A549 (cell line): ENCODE measurements at regions not wholly inside any gene's neighbourhood (a gene's known extent, or its start where the extent isn't known, plus 50 kb on each side); places are given as distances from the start of the nearest gene placed in this dataset.

ENCODE experiments used
- CEBPB ChIP-seq, 2 experiments: fragments of >200 bp in 1 of 2; sonication (Bioruptor Twin) in 1 of 2; formaldehyde crosslinking in 1 of 2; IDR thresholded peaks; 2 replicates each; pipeline ENCODE4 v1.6.1; 2012 to 2016
- EHMT2 ChIP-seq: fragments of 200-600 bp; sonication (generic); IDR thresholded peaks from 2 replicates; pipeline ENCODE4 v1.6.1; 2016; ENCODE audit warnings: antibody characterized with exemption, low read depth, mild to moderate bottlenecking, moderate library complexity
- EP300 ChIP-seq, 2 experiments: fragments of >200 bp; sonication (Bioruptor Twin); formaldehyde crosslinking; IDR thresholded peaks; 2 replicates in 1 of 2; 3 replicates in 1 of 2; pipeline ENCODE4 v1.6.1; 2016 to 2017
- KDM5A ChIP-seq: fragments of 200-600 bp; sonication (generic); IDR thresholded peaks from 2 replicates; pipeline ENCODE4 v1.6.1; 2016; ENCODE audit warnings: antibody characterized with exemption, mild to moderate bottlenecking
- MAZ ChIP-seq: fragments of 150-350 bp; IDR thresholded peaks from 2 replicates; pipeline ENCODE4 v1.6.1; 2014; ENCODE audit warnings: antibody characterized with exemption, low read depth, low read length, borderline replicate concordance
- NR3C1 ChIP-seq: fragments of >200 bp; sonication (Bioruptor Twin); formaldehyde crosslinking; IDR thresholded peaks from 3 replicates; pipeline ENCODE4 v1.6.1; 2017
- POLR2A ChIP-seq: IDR thresholded peaks from 2 replicates; pipeline ENCODE4 v1.6.1; 2012; ENCODE audit warnings: mild to moderate bottlenecking, low read length
- RAD21 ChIP-seq, 2 experiments: fragments of >200 bp in 1 of 2; sonication (Bioruptor Twin) in 1 of 2; formaldehyde crosslinking in 1 of 2; IDR thresholded peaks in 1 of 2; conservative IDR thresholded peaks in 1 of 2; 2 replicates in 1 of 2; 3 replicates in 1 of 2; pipeline ENCODE4 v1.6.1; 2012 to 2018; ENCODE audit warnings: inconsistent platforms in 1 of 2
- TF ChIP-seq, protein P1 (sequence below): fragments of >200 bp; sonication (Bioruptor Twin); formaldehyde crosslinking; IDR thresholded peaks from 3 replicates; pipeline ENCODE4 v1.5.1; 2016
- TF ChIP-seq, protein P2 (sequence below): fragments of 450-650 bp; IDR thresholded peaks from 2 replicates; pipeline ENCODE4 v1.6.1; 2014; ENCODE audit warnings: antibody characterized with exemption
- TF ChIP-seq, protein P3 (sequence below): fragments of 250-450 bp; sonication (Bioruptor Pico); IDR thresholded peaks from 2 replicates; pipeline ENCODE4 v1.5.0; 2021; ENCODE audit warnings: mild to moderate bottlenecking, moderate library complexity, borderline replicate concordance

DNA sequence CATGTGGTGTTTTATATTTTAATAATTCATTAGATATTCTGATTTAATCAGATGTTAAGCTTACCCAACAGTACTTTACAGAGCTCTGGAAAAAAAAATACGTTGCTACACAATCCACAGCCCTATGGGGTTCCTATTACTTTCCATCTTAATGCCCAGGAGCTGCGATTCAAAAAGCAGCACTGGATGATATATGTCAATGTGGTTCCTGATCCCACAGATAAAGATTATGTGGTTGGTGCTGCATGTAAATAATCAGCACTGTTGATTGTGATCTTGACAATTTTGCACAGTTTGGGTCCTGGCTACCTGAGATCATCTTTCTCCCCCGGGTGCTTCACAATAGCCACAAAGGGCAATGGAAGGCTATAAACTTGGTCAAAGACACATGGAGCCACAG lies 72.7 kb upstream of the DCLK2 start:
- TF ChIP-seq, protein P1, sequence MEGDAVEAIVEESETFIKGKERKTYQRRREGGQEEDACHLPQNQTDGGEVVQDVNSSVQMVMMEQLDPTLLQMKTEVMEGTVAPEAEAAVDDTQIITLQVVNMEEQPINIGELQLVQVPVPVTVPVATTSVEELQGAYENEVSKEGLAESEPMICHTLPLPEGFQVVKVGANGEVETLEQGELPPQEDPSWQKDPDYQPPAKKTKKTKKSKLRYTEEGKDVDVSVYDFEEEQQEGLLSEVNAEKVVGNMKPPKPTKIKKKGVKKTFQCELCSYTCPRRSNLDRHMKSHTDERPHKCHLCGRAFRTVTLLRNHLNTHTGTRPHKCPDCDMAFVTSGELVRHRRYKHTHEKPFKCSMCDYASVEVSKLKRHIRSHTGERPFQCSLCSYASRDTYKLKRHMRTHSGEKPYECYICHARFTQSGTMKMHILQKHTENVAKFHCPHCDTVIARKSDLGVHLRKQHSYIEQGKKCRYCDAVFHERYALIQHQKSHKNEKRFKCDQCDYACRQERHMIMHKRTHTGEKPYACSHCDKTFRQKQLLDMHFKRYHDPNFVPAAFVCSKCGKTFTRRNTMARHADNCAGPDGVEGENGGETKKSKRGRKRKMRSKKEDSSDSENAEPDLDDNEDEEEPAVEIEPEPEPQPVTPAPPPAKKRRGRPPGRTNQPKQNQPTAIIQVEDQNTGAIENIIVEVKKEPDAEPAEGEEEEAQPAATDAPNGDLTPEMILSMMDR, result no peak
- TF ChIP-seq EHMT2 (no peak), POLR2A (no peak), CEBPB (IDR thresholded peaks at IDR 0.05) (no peak), MAZ (no peak), EP300 (IDR thresholded peaks at IDR 0.05) (no peak), NR3C1 (no peak), RAD21 (conservative IDR thresholded peaks at IDR 0.05 in 1 of 2, IDR thresholded peaks at IDR 0.05 in 1 of 2) (no peak), KDM5A (no peak)
- TF ChIP-seq, protein P2, sequence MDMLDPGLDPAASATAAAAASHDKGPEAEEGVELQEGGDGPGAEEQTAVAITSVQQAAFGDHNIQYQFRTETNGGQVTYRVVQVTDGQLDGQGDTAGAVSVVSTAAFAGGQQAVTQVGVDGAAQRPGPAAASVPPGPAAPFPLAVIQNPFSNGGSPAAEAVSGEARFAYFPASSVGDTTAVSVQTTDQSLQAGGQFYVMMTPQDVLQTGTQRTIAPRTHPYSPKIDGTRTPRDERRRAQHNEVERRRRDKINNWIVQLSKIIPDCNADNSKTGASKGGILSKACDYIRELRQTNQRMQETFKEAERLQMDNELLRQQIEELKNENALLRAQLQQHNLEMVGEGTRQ, result no peak
- TF ChIP-seq, protein P3, sequence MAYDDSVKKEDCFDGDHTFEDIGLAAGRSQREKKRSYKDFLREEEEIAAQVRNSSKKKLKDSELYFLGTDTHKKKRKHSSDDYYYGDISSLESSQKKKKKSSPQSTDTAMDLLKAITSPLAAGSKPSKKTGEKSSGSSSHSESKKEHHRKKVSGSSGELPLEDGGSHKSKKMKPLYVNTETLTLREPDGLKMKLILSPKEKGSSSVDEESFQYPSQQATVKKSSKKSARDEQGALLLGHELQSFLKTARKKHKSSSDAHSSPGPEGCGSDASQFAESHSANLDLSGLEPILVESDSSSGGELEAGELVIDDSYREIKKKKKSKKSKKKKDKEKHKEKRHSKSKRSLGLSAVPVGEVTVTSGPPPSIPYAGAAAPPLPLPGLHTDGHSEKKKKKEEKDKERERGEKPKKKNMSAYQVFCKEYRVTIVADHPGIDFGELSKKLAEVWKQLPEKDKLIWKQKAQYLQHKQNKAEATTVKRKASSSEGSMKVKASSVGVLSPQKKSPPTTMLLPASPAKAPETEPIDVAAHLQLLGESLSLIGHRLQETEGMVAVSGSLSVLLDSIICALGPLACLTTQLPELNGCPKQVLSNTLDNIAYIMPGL, result no peak
